GM19351 (cell line): ENCODE measurements at regions not wholly inside any gene's neighbourhood (a gene's known extent, or its start where the extent isn't known, plus 50 kb on each side); places are given as distances from the start of the nearest gene placed in this dataset.
A peak's percentile ranks its signal among the peaks of the same experiment; 100 is the strongest.
"Not testable (repeated sequence)": the region's sequence is repeated elsewhere in the genome, so short reads cannot be mapped to it uniquely, and the experiment has no call there.

ENCODE experiments used
- ATAC-seq: cut with Tn5 transposase; IDR thresholded peaks from one replicate; pipeline ENCODE4 v1.9.1; 2021; ENCODE audit warnings: mild to moderate bottlenecking, moderate library complexity; ENCODE audit not compliant: unreplicated experiment

DNA sequence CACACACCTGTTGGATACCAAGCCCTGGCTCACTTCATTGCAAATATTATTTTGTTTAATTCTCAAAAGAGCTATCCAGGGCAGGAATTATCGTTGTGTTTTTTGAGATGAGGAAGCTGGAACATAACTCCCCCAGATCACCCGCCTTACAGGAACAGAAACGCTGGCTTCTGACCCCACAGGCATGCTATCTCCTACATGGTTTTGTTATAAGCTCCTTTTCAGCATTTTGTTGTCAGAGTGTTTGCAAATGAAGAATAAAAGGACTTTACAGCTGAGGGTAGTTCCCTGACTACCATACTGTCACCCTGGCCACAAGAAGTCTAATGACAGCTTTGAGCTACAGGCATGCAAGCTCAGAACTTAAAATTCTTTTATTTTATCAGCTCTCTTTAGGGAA lies 62.0 kb upstream of the MRPS9 start:
- no peak for ATAC-seq

DNA sequence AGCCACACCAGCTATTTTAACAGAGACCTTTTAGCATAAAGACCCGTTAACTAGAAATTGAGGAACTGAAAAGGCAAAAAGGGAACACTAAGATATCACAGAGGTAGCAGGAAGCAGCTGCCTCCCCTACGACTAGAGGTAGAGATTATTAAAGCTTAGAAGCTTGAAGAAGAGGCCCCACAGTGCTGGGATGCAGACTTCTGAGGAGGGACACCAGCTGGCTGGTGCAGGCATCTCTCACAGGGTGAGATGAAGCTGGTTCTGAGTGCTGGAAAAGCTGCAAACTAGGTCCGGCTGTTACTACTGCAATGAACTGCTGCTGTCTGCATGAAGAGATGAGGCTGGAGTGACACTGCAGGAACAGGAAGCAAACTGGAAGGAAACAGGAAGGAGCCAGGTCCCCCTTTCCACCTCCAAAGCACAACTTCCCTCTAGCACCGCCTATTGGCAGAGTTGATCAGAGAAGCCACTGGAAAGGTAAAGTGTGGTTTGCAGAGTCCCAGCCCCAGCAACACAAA lies 61.2 kb upstream of the MRPS9 start:
- peak; percentile 92 for ATAC-seq

DNA sequence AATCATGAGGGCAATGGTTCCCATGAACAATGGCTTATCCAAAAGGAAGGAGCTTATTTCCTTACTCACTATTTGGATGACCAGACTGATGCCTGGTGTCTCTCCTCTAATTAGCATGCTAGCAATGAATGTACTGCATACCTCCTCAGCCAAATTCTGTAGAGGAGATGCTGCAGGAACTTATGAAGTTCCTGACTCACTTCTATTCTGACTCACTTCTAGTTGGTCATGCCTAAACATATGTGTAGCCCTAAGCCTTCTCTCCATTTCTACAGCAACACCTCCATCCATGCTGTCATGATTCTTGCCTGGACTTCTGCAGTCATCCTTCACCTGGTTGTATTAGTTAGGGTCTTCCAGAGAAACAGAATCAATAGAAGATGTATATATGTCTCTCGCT lies 59.9 kb upstream of the MRPS9 start:
- ATAC-seq, result no peak

DNA sequence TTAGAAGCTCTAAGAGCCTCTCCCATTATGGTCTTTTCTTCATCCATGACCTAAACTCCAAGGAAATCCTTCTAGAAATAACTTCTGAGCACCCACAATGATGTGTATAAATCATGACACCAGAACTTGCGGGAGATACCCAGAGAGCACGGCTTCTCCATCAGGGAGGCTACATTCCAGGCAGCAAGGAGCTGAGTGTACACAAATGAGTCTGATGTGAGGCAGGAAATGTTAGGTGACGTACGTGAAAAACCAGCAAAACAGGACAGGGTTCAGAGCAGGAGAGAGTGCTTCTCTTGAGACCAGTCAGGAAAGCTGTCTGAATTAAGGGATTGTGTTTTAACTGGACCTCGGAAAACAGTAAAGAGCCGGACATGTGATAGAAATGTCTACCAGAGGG lies 58.1 kb upstream of the MRPS9 start:
- not testable (repeated sequence) for ATAC-seq

DNA sequence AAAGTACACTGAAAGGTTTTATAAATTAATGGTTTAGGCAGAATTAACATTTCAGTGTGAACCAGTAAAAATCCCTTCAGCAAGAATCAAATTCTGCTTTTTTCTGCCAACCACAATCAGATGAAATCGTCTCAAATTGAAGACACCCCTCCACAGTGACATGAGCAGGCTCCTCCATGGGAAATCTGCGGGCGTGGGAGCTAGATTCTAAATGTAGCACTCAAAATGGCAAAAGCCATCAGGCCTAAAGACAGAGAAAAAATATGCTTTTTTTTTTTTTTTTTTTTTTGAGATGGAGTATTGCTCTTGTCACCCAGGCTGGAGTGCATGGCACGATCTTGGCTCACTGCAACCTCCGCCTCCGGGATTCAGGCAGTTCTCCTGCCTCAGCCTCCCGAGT lies 55.8 kb upstream of the MRPS9 start:
- no peak for ATAC-seq
